ENCODE measurements at regions not wholly inside any gene's neighbourhood (a gene's known extent, or its start where the extent isn't known, plus 50 kb on each side); places are given as distances from the start of the nearest gene placed in this dataset.

DNA sequence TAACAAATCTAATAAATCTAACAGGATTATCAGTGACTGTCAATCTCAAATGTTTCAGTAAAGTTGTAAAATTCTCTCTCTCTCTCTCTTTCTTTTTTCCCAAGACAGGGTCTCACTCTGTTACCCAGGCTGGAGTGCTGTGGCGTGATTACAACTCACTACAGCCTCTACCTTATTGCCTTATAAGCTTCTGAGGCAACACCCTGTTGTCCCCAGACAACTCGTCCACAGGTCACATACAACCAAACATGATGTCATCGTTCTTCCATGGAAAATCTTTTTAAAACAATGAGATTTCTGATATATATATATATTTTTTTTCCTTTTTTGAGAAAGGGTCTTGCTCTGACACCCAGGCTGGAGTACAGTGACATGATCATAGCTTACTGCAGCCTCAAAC, 151.4 kb upstream of the RGS6 start:
- DNase-seq: no peak
- Histone ChIP-seq H3K27me3 (no peaks in the 10 kb centered on the region), H3K36me3 (no peaks in the 10 kb centered on the region), H3K27ac (no peak overlapping the region), H3K4me1 (no peaks in the 10 kb centered on the region), H3K9ac (ENCODE audit: low read depth in 2 of 2, low read length in 2 of 2) (no peak overlapping the region), H3K4me3 (no peak overlapping the region), H3K9me3 (no peaks in the 10 kb centered on the region)
- TF ChIP-seq, protein P1, sequence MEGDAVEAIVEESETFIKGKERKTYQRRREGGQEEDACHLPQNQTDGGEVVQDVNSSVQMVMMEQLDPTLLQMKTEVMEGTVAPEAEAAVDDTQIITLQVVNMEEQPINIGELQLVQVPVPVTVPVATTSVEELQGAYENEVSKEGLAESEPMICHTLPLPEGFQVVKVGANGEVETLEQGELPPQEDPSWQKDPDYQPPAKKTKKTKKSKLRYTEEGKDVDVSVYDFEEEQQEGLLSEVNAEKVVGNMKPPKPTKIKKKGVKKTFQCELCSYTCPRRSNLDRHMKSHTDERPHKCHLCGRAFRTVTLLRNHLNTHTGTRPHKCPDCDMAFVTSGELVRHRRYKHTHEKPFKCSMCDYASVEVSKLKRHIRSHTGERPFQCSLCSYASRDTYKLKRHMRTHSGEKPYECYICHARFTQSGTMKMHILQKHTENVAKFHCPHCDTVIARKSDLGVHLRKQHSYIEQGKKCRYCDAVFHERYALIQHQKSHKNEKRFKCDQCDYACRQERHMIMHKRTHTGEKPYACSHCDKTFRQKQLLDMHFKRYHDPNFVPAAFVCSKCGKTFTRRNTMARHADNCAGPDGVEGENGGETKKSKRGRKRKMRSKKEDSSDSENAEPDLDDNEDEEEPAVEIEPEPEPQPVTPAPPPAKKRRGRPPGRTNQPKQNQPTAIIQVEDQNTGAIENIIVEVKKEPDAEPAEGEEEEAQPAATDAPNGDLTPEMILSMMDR (IDR thresholded peaks at IDR 0.05): no peak
- intact Hi-C loops (cut with DNase I): no loop called here

DNA sequence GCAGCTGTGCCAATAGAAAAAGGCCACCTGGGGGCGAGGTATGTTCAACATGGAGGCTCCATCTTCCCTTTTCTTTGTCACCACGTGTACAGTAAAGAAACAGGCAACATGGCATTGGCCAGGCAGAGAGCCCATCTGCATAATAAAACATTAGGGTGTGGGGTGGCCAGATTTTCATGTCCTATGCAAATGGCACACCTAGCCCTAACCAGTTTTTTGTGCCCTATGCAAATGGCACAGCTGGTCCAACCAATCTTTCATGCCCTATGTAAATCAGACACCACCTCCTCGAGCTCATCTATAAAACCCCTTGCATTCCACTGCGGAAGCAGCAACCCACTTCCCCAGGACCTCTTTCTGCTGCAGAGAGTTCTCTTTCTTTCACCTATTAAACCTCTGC, 149.1 kb upstream of the RGS6 start:
- no peak for DNase-seq
- H3K4me1 ChIP-seq: no peaks in the 10 kb centered on the region
- no peak overlapping the region for H3K27ac ChIP-seq
- H3K27me3 ChIP-seq: no peaks in the 10 kb centered on the region
- no peak overlapping the region for H3K4me3 ChIP-seq
- no peaks in the 10 kb centered on the region for H3K9me3 ChIP-seq
- H3K9ac ChIP-seq (ENCODE audit: low read depth in 2 of 2, low read length in 2 of 2): no peak overlapping the region
- no peaks in the 10 kb centered on the region for H3K36me3 ChIP-seq
- intact Hi-C loops (cut with DNase I): no loop called here
- TF ChIP-seq, protein P1 (IDR thresholded peaks at IDR 0.05): no peak

DNA sequence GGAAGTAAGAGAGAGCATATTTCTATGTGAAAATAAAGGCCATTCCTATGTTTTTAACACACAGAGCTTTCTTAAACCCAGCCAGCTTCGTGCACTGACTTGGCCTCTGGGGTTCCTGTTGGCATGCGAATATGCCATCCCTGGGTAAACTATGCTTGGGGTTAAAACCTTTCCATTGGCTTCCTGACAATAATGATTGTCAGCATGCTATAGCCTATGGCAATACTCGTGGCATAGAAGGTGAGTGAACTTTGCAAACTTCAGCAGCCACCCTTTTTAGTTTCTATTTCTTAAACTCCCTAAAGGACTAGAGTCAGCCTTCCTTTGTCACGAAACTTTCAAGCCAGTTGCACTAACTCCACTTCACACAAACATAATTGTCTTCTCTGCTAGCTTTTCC, 148.4 kb upstream of the RGS6 start:
- intact Hi-C loops (cut with DNase I): no loop called here
- Histone ChIP-seq H3K4me1 (no peaks in the 10 kb centered on the region), H3K27me3 (no peaks in the 10 kb centered on the region), H3K27ac (no peak overlapping the region), H3K9ac (ENCODE audit: low read depth in 2 of 2, low read length in 2 of 2) (no peak overlapping the region), H3K9me3 (no peaks in the 10 kb centered on the region), H3K36me3 (no peaks in the 10 kb centered on the region), H3K4me3 (no peak overlapping the region)
- DNase-seq: no peak
- TF ChIP-seq, protein P1 (IDR thresholded peaks at IDR 0.05): no peak

DNA sequence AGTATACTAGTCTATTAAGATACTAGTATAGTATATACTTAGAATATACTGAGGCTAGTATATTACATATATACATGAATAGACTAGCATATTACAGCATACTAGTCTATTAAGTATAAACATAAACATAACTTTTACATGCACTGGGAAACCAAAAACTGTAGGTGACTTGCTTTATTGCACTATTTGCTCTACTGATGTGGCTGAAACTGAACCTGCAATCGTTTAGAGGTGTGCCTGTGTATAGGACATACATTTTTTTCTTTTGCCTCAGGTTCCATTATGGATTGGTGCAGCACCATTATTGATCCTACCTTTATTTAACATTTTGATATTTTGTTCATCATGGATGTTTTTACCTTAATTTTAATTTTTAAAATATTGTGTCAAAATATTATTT, 143.2 kb upstream of the RGS6 start:
- TF ChIP-seq, protein P1 (IDR thresholded peaks at IDR 0.05): no peak
- no peak for DNase-seq
- H3K27me3 ChIP-seq: no peaks in the 10 kb centered on the region
- no peaks in the 10 kb centered on the region for H3K36me3 ChIP-seq
- no peaks in the 10 kb centered on the region for H3K4me1 ChIP-seq
- no peaks in the 10 kb centered on the region for H3K9me3 ChIP-seq
- H3K9ac ChIP-seq (ENCODE audit: low read depth in 2 of 2, low read length in 2 of 2): no peak overlapping the region
- no peak overlapping the region for H3K4me3 ChIP-seq
- intact Hi-C loops (cut with DNase I): no loop called here
- no peak overlapping the region for H3K27ac ChIP-seq

DNA sequence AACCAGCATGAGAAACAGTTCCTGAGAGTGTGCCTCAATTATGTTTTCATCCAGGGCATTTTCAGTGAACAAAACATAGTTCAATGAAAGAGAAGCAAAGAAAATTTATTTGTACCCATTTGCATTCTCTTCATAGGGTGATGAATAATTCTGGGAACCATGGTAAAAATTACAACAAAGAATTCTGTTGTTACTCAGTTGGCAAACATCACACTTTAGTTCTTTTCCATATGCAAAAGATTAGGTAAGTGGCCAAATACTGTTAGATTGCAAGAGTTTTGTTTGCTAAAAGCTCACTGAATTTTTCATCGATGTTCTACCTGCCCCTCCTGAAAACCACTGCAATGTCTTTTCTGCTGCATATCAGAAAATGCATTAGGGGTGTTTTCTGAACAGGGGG, 132.4 kb upstream of the RGS6 start:
- TF ChIP-seq, protein P1 (IDR thresholded peaks at IDR 0.05): no peak
- Histone ChIP-seq H3K9me3 (no peaks in the 10 kb centered on the region), H3K4me1 (no peaks in the 10 kb centered on the region), H3K9ac (ENCODE audit: low read depth in 2 of 2, low read length in 2 of 2) (no peak overlapping the region), H3K27ac (no peak overlapping the region), H3K4me3 (no peak overlapping the region), H3K27me3 (no peaks in the 10 kb centered on the region), H3K36me3 (no peaks in the 10 kb centered on the region)
- intact Hi-C loops (cut with DNase I): no loop called here
- no peak for DNase-seq

DNA sequence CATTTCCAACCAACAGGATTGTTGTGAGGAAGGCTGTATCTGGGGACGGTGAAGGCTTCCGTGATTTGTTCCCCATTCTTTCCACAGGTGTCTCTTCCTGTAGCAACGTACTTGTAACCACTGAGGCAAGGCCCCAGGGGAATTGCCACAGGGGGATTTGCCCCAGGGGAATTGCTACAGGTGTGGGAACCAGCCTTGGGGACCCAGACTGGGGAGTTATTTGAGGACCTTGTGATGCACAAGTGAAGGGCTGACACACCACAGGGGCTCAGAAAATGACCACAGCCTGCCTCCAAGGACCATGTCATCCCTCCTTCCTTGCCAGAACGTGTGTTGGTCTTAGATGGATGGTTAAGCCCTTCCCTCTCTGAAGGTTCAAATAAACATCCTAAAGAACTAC, 131.4 kb upstream of the RGS6 start:
- H3K27me3 ChIP-seq: no peaks in the 10 kb centered on the region
- no peak overlapping the region for H3K27ac ChIP-seq
- no peak for DNase-seq
- TF ChIP-seq, protein P1 (IDR thresholded peaks at IDR 0.05): no peak
- no peaks in the 10 kb centered on the region for H3K4me1 ChIP-seq
- no peak overlapping the region for H3K4me3 ChIP-seq
- no peaks in the 10 kb centered on the region for H3K36me3 ChIP-seq
- intact Hi-C loops (cut with DNase I): no loop called here
- H3K9me3 ChIP-seq: no peaks in the 10 kb centered on the region
- H3K9ac ChIP-seq (ENCODE audit: low read depth in 2 of 2, low read length in 2 of 2): no peak overlapping the region

Data from colonic mucosa (tissue), 4 donors.